ENCODE measurements at regions not wholly inside any gene's neighbourhood (a gene's known extent, or its start where the extent isn't known, plus 50 kb on each side); places are given as distances from the start of the nearest gene placed in this dataset.

GRCh38 chr22:49153921-49154320 lies 673.8 kb downstream of the BRD1 start (continued):
- TF ChIP-seq ZNF462 (CRISPR knock-in tag; IDR thresholded peaks at IDR 0.05), result no peak
- TF ChIP-seq JUNB (IDR thresholded peaks at IDR 0.05; ENCODE audit: unreplicated experiment), result no peak
- TF ChIP-seq ZNF331 (CRISPR knock-in tag; IDR thresholded peaks at IDR 0.05; ENCODE audit: low read depth), result no peak
- no peak for TF ChIP-seq EZH2 (IDR thresholded peaks at IDR 0.05; ENCODE audit: low read depth, unreplicated experiment)

GRCh38 chr22:49152939-49153770 lies 674.5 kb downstream of the BRD1 start:
- TF ChIP-seq NANOG (IDR thresholded peaks at IDR 0.05; ENCODE audit: borderline replicate concordance), result no peak
- TF ChIP-seq STAT1 (IDR thresholded peaks at IDR 0.05; ENCODE audit: unreplicated experiment), result no peak
- no peak for TF ChIP-seq ZNF331 (CRISPR knock-in tag; IDR thresholded peaks at IDR 0.05; ENCODE audit: low read depth)
- TF ChIP-seq POLR2AphosphoS5 (IDR thresholded peaks at IDR 0.05; ENCODE audit: low read depth), result no peak
- no peak for TF ChIP-seq REST (IDR thresholded peaks at IDR 0.05; ENCODE audit: unreplicated experiment)
- no peak overlapping the region for H3K27ac Mint-ChIP-seq
- H3K4me3 ChIP-seq, result no peak overlapping the region
- H3K4me1 ChIP-seq (ENCODE audit: insufficient read depth), result no peaks in the 10 kb centered on the region
- ATAC-seq (no peak), DNase-seq (ENCODE audit: low spot score) (no peak)
- no peaks in the 10 kb centered on the region for H4K20me1 ChIP-seq (replicated peaks; ENCODE audit: insufficient read depth)
- no peaks in the 10 kb centered on the region for H3K27me3 ChIP-seq (ENCODE audit: insufficient read depth)
- H3K36me3 ChIP-seq (ENCODE audit: insufficient read depth), result peaks cover 7% of the 10 kb centered on the region; the same call in 1 of the 2 replicates
- H3K9me2 ChIP-seq (ENCODE audit: insufficient read depth), result no peaks in the 10 kb centered on the region
- H2AFZ ChIP-seq, result no peak overlapping the region
- H3F3A ChIP-seq (replicated peaks; ENCODE audit: low read depth), result no peaks in the 10 kb centered on the region
- H3K4me2 ChIP-seq, result no peak overlapping the region
- no peaks in the 10 kb centered on the region for H3K9me3 Mint-ChIP-seq
- H3K4me3 Mint-ChIP-seq, result no peak overlapping the region
- H3K79me2 ChIP-seq (replicated peaks; ENCODE audit: insufficient read depth), result no peaks in the 10 kb centered on the region
- no peak overlapping the region for H3K27ac ChIP-seq (ENCODE audit: low read depth)
- H3K27me3 Mint-ChIP-seq (ENCODE audit: insufficient read depth, low read depth, poor library complexity), result peaks cover 5% of the 10 kb centered on the region
- peaks cover 19% of the 10 kb centered on the region for H3K4me1 Mint-ChIP-seq
- no peaks in the 10 kb centered on the region; the same call in 2 of the 3 replicates for H3K36me3 Mint-ChIP-seq (ENCODE audit: low read depth)

All from GM23338 (cell line).